ENCODE measurements at regions not wholly inside any gene's neighbourhood (a gene's known extent, or its start where the extent isn't known, plus 50 kb on each side); places are given as distances from the start of the nearest gene placed in this dataset.

DNA sequence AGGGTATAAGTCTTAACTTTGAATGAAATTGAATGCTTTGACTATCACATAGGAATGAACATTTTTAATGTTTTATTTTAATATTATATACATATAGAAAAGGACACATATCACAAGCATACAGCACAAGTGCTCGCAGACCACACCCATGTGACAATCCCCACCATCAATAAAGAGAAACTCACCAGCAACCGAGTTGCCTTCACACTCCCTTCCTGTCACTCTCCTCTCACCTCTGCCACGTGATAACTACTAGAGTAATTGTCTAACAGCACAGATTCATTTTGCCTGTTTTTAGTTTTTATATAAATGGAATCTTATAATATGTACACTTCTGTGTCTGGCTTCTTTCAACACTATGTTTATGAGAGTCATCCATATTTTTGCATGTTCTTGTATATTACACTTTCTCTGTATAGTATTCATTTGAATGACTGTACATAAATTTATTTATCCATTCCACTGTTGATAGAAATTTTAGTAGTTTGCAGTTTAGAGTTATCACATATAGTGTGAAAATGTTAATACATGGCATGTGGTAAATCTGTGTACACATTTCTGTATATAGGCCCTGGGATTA lies 304.9 kb upstream of the DUSP10 start:
- Histone ChIP-seq H3K4me1 (ENCODE audit: control insufficient read depth, insufficient read depth, low read length) (no peaks in the 10 kb centered on the region), H3K27me3 (ENCODE audit: control insufficient read depth, insufficient read depth, low read length, poor library complexity, severe bottlenecking) (no peaks in the 10 kb centered on the region), H3K9me3 (ENCODE audit: control insufficient read depth, low read length) (peaks cover 9% of the 10 kb centered on the region), H3K36me3 (ENCODE audit: control insufficient read depth, insufficient read depth, low read length) (no peaks in the 10 kb centered on the region), H3K4me3 (ENCODE audit: low read length) (no peak overlapping the region), H3K27ac (ENCODE audit: low read depth, low read length) (no peak overlapping the region), H3K9ac (ENCODE audit: extremely low read depth, low read length, poor library complexity, severe bottlenecking) (no peak overlapping the region)
- Mint-ChIP-seq H3K36me3 (ENCODE audit: low read depth) (no peaks in the 10 kb centered on the region), H3K4me3 (no peak overlapping the region), H3K9me3 (peaks cover 6% of the 10 kb centered on the region), H3K27me3 (ENCODE audit: insufficient read depth) (peaks cover 4% of the 10 kb centered on the region), H3K27ac (no peak overlapping the region), H3K4me1 (peaks cover 6% of the 10 kb centered on the region)
- no peak for DNase-seq
- 87% methylated on average over 3 of the region's 3 CpGs; no CpG with 5 or more reads in 1 of the 2 experiments for WGBS, 2 experiments (ENCODE audit: insufficient coverage in 1 of 2, insufficient read length in 1 of 2)
- no peak for TF ChIP-seq CTCF (conservative IDR thresholded peaks at IDR 0.05)

GRCh38 chr1:222045786-222046185 lies 303.9 kb upstream of the DUSP10 start:
- no peak for TF ChIP-seq CTCF (conservative IDR thresholded peaks at IDR 0.05)
- Mint-ChIP-seq H3K9me3 (peaks cover 6% of the 10 kb centered on the region), H3K27me3 (ENCODE audit: insufficient read depth) (peaks cover 4% of the 10 kb centered on the region), H3K27ac (no peak overlapping the region), H3K4me1 (peaks cover 6% of the 10 kb centered on the region), H3K36me3 (ENCODE audit: low read depth) (no peaks in the 10 kb centered on the region), H3K4me3 (no peak overlapping the region)
- Histone ChIP-seq H3K9me3 (ENCODE audit: control insufficient read depth, low read length) (peaks cover under 1% of the 10 kb centered on the region), H3K9ac (ENCODE audit: extremely low read depth, low read length, poor library complexity, severe bottlenecking) (no peak overlapping the region), H3K36me3 (ENCODE audit: control insufficient read depth, insufficient read depth, low read length) (no peaks in the 10 kb centered on the region), H3K27ac (ENCODE audit: low read depth, low read length) (no peak overlapping the region), H3K27me3 (ENCODE audit: control insufficient read depth, insufficient read depth, low read length, poor library complexity, severe bottlenecking) (no peaks in the 10 kb centered on the region), H3K4me1 (ENCODE audit: control insufficient read depth, insufficient read depth, low read length) (no peaks in the 10 kb centered on the region), H3K4me3 (ENCODE audit: low read length) (no peak overlapping the region)
- 93 to 94% methylated on average over 2 to 3 of the region's 3 CpGs for WGBS, 2 experiments (ENCODE audit: insufficient coverage in 1 of 2, insufficient read length in 1 of 2)
- no peak for DNase-seq

DNA sequence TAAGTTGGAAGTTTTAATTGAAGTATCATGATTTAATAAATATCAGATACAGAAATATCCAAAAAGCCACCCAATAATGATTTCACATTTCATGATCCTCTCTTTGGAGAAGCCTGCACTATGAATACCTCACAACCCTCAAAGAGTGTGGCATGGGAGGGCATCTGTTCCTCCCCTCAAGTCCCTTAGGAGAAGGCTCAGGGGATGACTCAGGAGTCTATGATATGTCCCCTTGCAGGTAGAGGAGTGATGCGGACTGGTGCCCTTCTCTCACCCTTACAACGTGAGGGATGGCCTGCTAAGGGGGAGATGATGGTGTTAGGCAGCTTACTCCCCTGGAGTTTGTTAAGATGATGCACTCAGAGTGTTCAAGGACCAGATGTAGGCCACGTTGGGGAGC lies 303.3 kb upstream of the DUSP10 start:
- Mint-ChIP-seq H3K36me3 (ENCODE audit: low read depth) (no peaks in the 10 kb centered on the region), H3K4me1 (peaks cover 6% of the 10 kb centered on the region), H3K27me3 (ENCODE audit: insufficient read depth) (peaks cover 4% of the 10 kb centered on the region), H3K9me3 (peaks cover 2% of the 10 kb centered on the region), H3K4me3 (no peak overlapping the region), H3K27ac (no peak overlapping the region)
- Histone ChIP-seq H3K4me1 (ENCODE audit: control insufficient read depth, insufficient read depth, low read length) (no peaks in the 10 kb centered on the region), H3K9ac (ENCODE audit: extremely low read depth, low read length, poor library complexity, severe bottlenecking) (no peak overlapping the region), H3K9me3 (ENCODE audit: control insufficient read depth, low read length) (no peaks in the 10 kb centered on the region), H3K27ac (ENCODE audit: low read depth, low read length) (no peak overlapping the region), H3K36me3 (ENCODE audit: control insufficient read depth, insufficient read depth, low read length) (no peaks in the 10 kb centered on the region), H3K4me3 (ENCODE audit: low read length) (no peak overlapping the region), H3K27me3 (ENCODE audit: control insufficient read depth, insufficient read depth, low read length, poor library complexity, severe bottlenecking) (no peaks in the 10 kb centered on the region)
- no peak for DNase-seq
- TF ChIP-seq CTCF (conservative IDR thresholded peaks at IDR 0.05) = no peak
- WGBS, 2 experiments (ENCODE audit: insufficient coverage in 1 of 2, insufficient read length in 1 of 2) = 93 to 100% methylated on average over 1 to 3 of the region's 3 CpGs
